ENCODE measurements at regions not wholly inside any gene's neighbourhood (a gene's known extent, or its start where the extent isn't known, plus 50 kb on each side); places are given as distances from the start of the nearest gene placed in this dataset.
"Not testable (repeated sequence)": the region's sequence is repeated elsewhere in the genome, so short reads cannot be mapped to it uniquely, and the experiment has no call there.

GRCh38 chr2:144668493-144669110 is 148.7 kb upstream of the ZEB2 start:
- DNase-seq (ENCODE audit: low spot score), result no peak

GRCh38 chr2:144666032-144666431 is 146.1 kb upstream of the ZEB2 start:
- no peak for DNase-seq (ENCODE audit: low spot score)

GRCh38 chr2:144663207-144663606 is 143.3 kb upstream of the ZEB2 start:
- DNase-seq (ENCODE audit: low spot score), result no peak

- DNase-seq (ENCODE audit: low spot score), result no peak
Observed at GRCh38 chr2:144660518-144661316, 140.8 kb upstream of the ZEB2 start.

- no peak for DNase-seq (ENCODE audit: low spot score)
Observed at GRCh38 chr2:144659731-144660275, 139.9 kb upstream of the ZEB2 start.

GRCh38 chr2:144654523-144654922 is 134.6 kb upstream of the ZEB2 start:
- DNase-seq (ENCODE audit: low spot score), result no peak

- no peak for DNase-seq (ENCODE audit: low spot score)
Observed at GRCh38 chr2:144650907-144651306, 131.0 kb upstream of the ZEB2 start.

GRCh38 chr2:144648837-144649465 is 129.0 kb upstream of the ZEB2 start:
- no peak for DNase-seq (ENCODE audit: low spot score)

GRCh38 chr2:144645083-144645778 is 125.3 kb upstream of the ZEB2 start:
- no peak for DNase-seq (ENCODE audit: low spot score)

GRCh38 chr2:144644549-144644948 is 124.6 kb upstream of the ZEB2 start:
- DNase-seq (ENCODE audit: low spot score), result no peak

- no peak for DNase-seq (ENCODE audit: low spot score)
Observed at GRCh38 chr2:144643537-144644336, 123.8 kb upstream of the ZEB2 start.

GRCh38 chr2:144642856-144643255 is 122.9 kb upstream of the ZEB2 start:
- no peak for DNase-seq (ENCODE audit: low spot score)

- no peak for DNase-seq (ENCODE audit: low spot score)
Observed at GRCh38 chr2:144642131-144642530, 122.2 kb upstream of the ZEB2 start.

- DNase-seq (ENCODE audit: low spot score), result not testable (repeated sequence)
Observed at GRCh38 chr2:144638250-144638649, 118.3 kb upstream of the ZEB2 start.

- not testable (repeated sequence) for DNase-seq (ENCODE audit: low spot score)
Observed at GRCh38 chr2:144636860-144637259, 116.9 kb upstream of the ZEB2 start.

- no peak for DNase-seq (ENCODE audit: low spot score)
Observed at GRCh38 chr2:144632809-144633208, 112.9 kb upstream of the ZEB2 start.

- no peak for DNase-seq (ENCODE audit: low spot score)
Observed at GRCh38 chr2:144631636-144632035, 111.7 kb upstream of the ZEB2 start.

GRCh38 chr2:144630459-144631215 is 110.7 kb upstream of the ZEB2 start:
- no peak for DNase-seq (ENCODE audit: low spot score)

GRCh38 chr2:144629935-144630334 is 110.0 kb upstream of the ZEB2 start:
- no peak for DNase-seq (ENCODE audit: low spot score)

GRCh38 chr2:144628566-144628965 is 108.6 kb upstream of the ZEB2 start:
- no peak for DNase-seq (ENCODE audit: low spot score)

GRCh38 chr2:144625626-144626025 is 105.7 kb upstream of the ZEB2 start:
- DNase-seq (ENCODE audit: low spot score), result no peak
